Ascending aorta (tissue), 2 donors: ENCODE measurements at regions not wholly inside any gene's neighbourhood (a gene's known extent, or its start where the extent isn't known, plus 50 kb on each side); places are given as distances from the start of the nearest gene placed in this dataset.

ENCODE experiments used
- DNase-seq, 2 donors: peaks; one replicate each; pipeline ENCODE4 v3.0.0-alpha.2; 2019; ENCODE audit warnings: low spot score in 2 of 2
- H3K27ac ChIP-seq, 2 donors: fragments of 200-600 bp; sonication (generic); one replicate each; pipeline ENCODE4 v1.5.1; 2016 to 2017; ENCODE audit warnings: mild to moderate bottlenecking in 1 of 2
- H3K27me3 ChIP-seq: fragments of 200-600 bp; sonication (generic); one replicate; pipeline ENCODE4 v1.5.1; 2017
- H3K36me3 ChIP-seq, 2 donors: fragments of 200-600 bp; sonication (generic); one replicate each; pipeline ENCODE4 v1.5.1; 2016
- H3K4me1 ChIP-seq, 2 donors: fragments of 200-600 bp; sonication (generic); one replicate each; pipeline ENCODE4 v1.5.1; 2016 to 2017; ENCODE audit warnings: mild to moderate bottlenecking in 1 of 2
- H3K4me3 ChIP-seq, 2 donors: fragments of 200-600 bp; sonication (generic); one replicate each; pipeline ENCODE4 v1.5.1; 2016 to 2017; ENCODE audit warnings: mild to moderate bottlenecking in 1 of 2
- H3K9me3 ChIP-seq, 2 donors: fragments of 200-600 bp; sonication (generic); one replicate each; pipeline ENCODE4 v1.5.1; 2016
- intact Hi-C: fragments of 100-400 bp; cut with DNase I; formaldehyde crosslinking; loops from one replicate; pipeline ENCODE4 v1.15.1; 2023
- TF ChIP-seq, protein P1 (sequence below), 3 experiments: fragments of 200-600 bp in 2 of 3; fragments of 450-650 bp in 1 of 3; sonication (generic) in 2 of 3; IDR thresholded peaks; one replicate each; pipeline ENCODE4 v1.5.1; 2016 to 2019; ENCODE audit warnings: antibody characterized with exemption in 3 of 3, mild to moderate bottlenecking in 1 of 3, moderate library complexity in 1 of 3

DNA sequence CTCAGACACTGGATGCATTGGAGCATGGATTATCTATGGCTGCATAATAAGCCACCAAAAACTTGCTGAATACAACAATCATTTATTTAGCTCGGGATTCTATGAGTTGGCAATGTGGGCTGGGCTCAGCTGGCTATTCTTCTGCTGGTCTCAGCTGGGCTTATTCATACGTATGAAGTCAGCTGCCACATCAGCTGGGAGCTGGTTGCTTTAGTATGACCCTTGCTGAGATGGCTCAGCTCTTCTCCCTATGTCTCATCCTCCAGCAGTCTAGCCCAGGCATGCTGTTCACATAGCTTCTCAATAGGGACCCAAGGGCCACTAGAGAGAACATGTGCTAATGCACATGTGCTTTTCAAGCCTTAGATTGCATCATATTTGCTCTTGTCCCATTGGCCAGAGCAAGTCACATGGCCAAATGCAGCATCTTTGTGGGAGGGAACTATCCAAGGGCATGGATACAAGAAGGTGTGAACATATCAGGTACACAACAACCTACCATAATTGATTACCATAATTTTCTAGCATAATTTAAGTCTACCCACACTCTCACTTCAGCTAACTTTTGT lies 444.6 kb downstream of the KIF16B start:
- no peak for DNase-seq
- H3K4me1 ChIP-seq, result no peaks in the 10 kb centered on the region
- H3K27me3 ChIP-seq, result no peaks in the 10 kb centered on the region
- TF ChIP-seq, protein P1, sequence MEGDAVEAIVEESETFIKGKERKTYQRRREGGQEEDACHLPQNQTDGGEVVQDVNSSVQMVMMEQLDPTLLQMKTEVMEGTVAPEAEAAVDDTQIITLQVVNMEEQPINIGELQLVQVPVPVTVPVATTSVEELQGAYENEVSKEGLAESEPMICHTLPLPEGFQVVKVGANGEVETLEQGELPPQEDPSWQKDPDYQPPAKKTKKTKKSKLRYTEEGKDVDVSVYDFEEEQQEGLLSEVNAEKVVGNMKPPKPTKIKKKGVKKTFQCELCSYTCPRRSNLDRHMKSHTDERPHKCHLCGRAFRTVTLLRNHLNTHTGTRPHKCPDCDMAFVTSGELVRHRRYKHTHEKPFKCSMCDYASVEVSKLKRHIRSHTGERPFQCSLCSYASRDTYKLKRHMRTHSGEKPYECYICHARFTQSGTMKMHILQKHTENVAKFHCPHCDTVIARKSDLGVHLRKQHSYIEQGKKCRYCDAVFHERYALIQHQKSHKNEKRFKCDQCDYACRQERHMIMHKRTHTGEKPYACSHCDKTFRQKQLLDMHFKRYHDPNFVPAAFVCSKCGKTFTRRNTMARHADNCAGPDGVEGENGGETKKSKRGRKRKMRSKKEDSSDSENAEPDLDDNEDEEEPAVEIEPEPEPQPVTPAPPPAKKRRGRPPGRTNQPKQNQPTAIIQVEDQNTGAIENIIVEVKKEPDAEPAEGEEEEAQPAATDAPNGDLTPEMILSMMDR (IDR thresholded peaks at IDR 0.05), result no peak
- H3K9me3 ChIP-seq, result no peaks in the 10 kb centered on the region
- H3K36me3 ChIP-seq, result no peaks in the 10 kb centered on the region
- intact Hi-C loops, result no loop called here
- no peak overlapping the region for H3K27ac ChIP-seq
- no peak overlapping the region for H3K4me3 ChIP-seq

DNA sequence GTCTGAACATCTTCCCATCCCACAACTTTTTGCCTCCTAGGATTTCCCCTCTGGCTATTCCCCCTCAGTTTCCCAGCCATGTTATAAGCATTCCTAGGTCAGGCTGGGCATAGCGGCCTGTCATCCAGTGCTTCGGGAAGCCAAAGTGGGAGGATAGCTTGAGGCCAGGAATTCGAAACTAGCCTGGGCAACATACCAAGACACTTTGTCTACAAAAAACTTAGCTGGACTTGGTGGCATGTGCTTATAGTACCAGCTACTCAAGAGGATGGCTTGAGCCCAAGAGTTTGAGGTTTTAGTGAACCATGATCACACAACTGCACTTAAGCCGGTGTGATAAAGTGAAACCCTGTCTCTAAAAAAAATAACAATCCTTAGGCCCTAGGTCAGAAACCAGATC lies 447.4 kb downstream of the KIF16B start:
- intact Hi-C loops, result no loop called here
- TF ChIP-seq, protein P1 (IDR thresholded peaks at IDR 0.05), result no peak

DNA sequence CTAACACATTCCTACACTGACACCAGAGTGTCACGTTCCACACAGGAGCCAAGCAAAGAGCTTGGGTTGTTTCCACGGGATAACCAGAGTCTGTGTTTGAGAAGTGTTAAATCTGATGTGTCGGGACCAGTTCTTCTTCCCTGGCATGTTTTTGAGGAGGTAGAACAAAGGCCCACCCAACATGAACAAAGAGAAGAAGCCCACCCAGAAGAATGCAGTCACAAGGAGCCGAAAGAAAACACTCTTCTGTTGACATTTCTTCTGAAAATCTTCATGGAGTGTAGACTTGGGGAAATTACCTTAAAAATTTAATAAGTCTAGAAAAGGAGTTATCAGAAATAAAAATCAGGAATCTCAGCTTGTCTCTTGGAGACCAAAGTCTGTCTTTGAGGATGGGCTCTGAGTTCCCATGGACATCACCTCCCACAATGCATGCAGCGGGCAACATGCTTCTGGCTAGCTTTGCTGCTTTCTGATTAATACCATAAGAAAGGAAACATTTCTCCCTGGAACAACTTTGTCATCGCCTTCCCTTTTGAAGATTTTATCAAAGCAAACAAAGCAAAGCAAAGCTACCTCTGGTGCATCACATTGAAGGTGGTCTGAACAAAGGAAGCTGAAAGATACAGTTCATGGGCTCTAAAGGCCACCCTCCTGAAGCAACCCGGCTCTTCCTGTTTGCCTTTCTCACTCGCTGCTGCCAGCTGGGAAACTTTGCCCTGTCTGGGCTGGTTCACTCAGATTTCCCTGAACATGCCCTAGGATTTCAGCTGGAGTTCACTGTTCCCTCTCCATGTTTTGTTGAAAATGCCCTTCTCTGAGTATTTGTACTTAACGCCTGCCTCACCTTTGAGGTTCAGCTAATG lies 448.1 kb downstream of the KIF16B start:
- no peak for DNase-seq
- TF ChIP-seq, protein P1 (IDR thresholded peaks at IDR 0.05), result no peak
- intact Hi-C loops, result no loop called here
- no peaks in the 10 kb centered on the region for H3K4me1 ChIP-seq
- peak overlapping the region; percentile 12 to 53 for H3K27ac ChIP-seq
- H3K9me3 ChIP-seq, result no peaks in the 10 kb centered on the region
- no peaks in the 10 kb centered on the region for H3K36me3 ChIP-seq
- no peak overlapping the region for H3K4me3 ChIP-seq
- no peaks in the 10 kb centered on the region for H3K27me3 ChIP-seq

More for the DNA sequence above, 447.4 kb downstream of the KIF16B start:
- Histone ChIP-seq H3K9me3 (no peaks in the 10 kb centered on the region), H3K27me3 (no peaks in the 10 kb centered on the region), H3K36me3 (no peaks in the 10 kb centered on the region), H3K27ac (peak overlapping the region; percentile 12 to 53), H3K4me1 (no peaks in the 10 kb centered on the region), H3K4me3 (no peak overlapping the region)
- no peak for DNase-seq

DNA sequence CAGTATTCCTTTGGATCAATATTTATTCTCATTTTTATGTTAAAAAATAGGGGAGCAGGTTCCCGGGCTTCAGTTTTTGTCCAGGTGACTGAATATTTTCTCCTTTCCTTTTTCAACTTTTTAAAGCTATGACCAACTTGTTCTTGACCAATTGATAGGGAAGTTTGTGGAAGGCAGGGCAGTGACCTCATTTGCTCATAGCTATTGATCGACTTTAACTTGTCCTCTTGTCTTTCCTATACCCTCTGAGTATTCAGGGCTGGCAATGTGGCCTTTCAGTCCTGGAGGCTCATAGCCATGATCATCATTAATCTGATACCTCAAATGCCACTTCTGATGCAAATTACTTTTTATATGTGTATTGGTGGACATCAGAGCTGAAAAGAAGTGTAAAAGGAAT lies 448.8 kb downstream of the KIF16B start:
- Histone ChIP-seq H3K36me3 (no peaks in the 10 kb centered on the region), H3K4me3 (no peak overlapping the region), H3K4me1 (no peaks in the 10 kb centered on the region), H3K27ac (no peak overlapping the region), H3K9me3 (no peaks in the 10 kb centered on the region), H3K27me3 (no peaks in the 10 kb centered on the region)
- no peak for DNase-seq
- TF ChIP-seq, protein P1 (IDR thresholded peaks at IDR 0.05), result no peak
- intact Hi-C loops, result no loop called here

DNA sequence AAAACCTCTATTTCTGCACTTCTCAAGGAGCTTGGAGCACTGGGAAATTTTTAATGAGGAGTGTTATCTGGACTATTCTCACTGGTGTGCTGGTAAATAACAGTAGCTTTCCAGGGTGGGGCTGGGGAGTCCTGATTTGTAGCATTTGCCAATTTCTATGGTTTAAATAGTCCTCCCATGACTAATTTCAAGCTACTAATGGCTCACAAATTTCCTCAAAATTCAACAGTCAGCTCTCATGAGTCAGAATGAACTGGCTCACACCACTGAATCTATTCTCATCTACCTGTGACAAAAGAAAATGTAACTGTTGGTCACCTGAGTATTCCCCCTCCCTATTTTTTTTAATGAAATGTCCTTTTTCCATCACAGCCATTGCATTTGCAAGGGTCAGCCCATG lies 449.6 kb downstream of the KIF16B start:
- H3K4me3 ChIP-seq, result no peak overlapping the region
- H3K27me3 ChIP-seq, result no peaks in the 10 kb centered on the region
- intact Hi-C loops, result no loop called here

More for the DNA sequence above, 449.6 kb downstream of the KIF16B start:
- no peaks in the 10 kb centered on the region for H3K36me3 ChIP-seq
- H3K27ac ChIP-seq, result no peak overlapping the region
- no peaks in the 10 kb centered on the region for H3K4me1 ChIP-seq
- H3K9me3 ChIP-seq, result no peaks in the 10 kb centered on the region
- no peak for DNase-seq
- TF ChIP-seq, protein P1 (IDR thresholded peaks at IDR 0.05), result no peak
